CD14-positive monocyte (primary cell): ENCODE measurements at regions not wholly inside any gene's neighbourhood (a gene's known extent, or its start where the extent isn't known, plus 50 kb on each side); places are given as distances from the start of the nearest gene placed in this dataset.

Source experiments
- DNase-seq, 3 donors: peaks; one replicate each; pipeline ENCODE4 v3.0.0-alpha.2; 2011 to 2022
- H2AFZ ChIP-seq: 2 replicates; pipeline ENCODE4 v1.6.0; 2012; ENCODE audit warnings: mild to moderate bottlenecking, low read depth, low read length, inconsistent platforms; ENCODE audit not compliant: insufficient read depth, poor library complexity, severe bottlenecking
- H3K27ac ChIP-seq, 2 donors: 1 replicate in 1 of 2; 2 replicates in 1 of 2; pipeline ENCODE4 v1.5.1; 2012 to 2013; ENCODE audit warnings: low read length in 2 of 2, control low read depth in 1 of 2, inconsistent platforms in 1 of 2, low read depth in 1 of 2, mild to moderate bottlenecking in 1 of 2
- H3K27me3 ChIP-seq, 2 donors: one replicate each; pipeline versions ENCODE4 v1.6.0 to v1.6.1; 2011 to 2013; ENCODE audit warnings: low read length in 2 of 2; ENCODE audit not compliant: control insufficient read depth in 2 of 2, insufficient read depth in 2 of 2
- H3K36me3 ChIP-seq, 2 donors: replicated peaks in 1 of 2; 1 replicate in 1 of 2; 2 replicates in 1 of 2; pipeline versions ENCODE4 v1.5.1 to v1.6.1; 2012 to 2013; ENCODE audit warnings: low read length in 2 of 2, control low read depth in 1 of 2, inconsistent platforms in 1 of 2, mild to moderate bottlenecking in 1 of 2; ENCODE audit not compliant: insufficient read depth in 2 of 2, control insufficient read depth in 1 of 2
- H3K4me1 ChIP-seq, 2 donors: 1 replicate in 1 of 2; 2 replicates in 1 of 2; pipeline versions ENCODE4 v1.5.1 to v1.6.1; 2012 to 2013; ENCODE audit warnings: low read length in 2 of 2, control low read depth in 1 of 2, inconsistent platforms in 1 of 2, mild to moderate bottlenecking in 1 of 2, moderate library complexity in 1 of 2; ENCODE audit not compliant: insufficient read depth in 2 of 2, control insufficient read depth in 1 of 2
- H3K4me2 ChIP-seq: replicated peaks from 2 replicates; pipeline ENCODE3; 2012; ENCODE audit warnings: low read length, moderate library complexity, mild to moderate bottlenecking; ENCODE audit not compliant: poor library complexity, severe bottlenecking; ENCODE audit errors: extremely low read depth
- H3K4me3 ChIP-seq, 3 experiments: fragments of 200-600 bp in 1 of 3; sonication (generic) in 1 of 3; replicated peaks in 1 of 3; 1 replicate in 2 of 3; 2 replicates in 1 of 3; pipeline ENCODE4 v1.5.1; 2011 to 2013; ENCODE audit warnings: low read length in 3 of 3, mild to moderate bottlenecking in 3 of 3, control low read depth in 2 of 3, low read depth in 2 of 3, inconsistent platforms in 1 of 3, moderate library complexity in 1 of 3
- H3K79me2 ChIP-seq: 2 replicates; pipeline ENCODE4 v1.6.0; 2012; ENCODE audit warnings: mild to moderate bottlenecking, control low read depth, inconsistent platforms, low read length, moderate library complexity; ENCODE audit not compliant: insufficient read depth
- H3K9ac ChIP-seq: 2 replicates; pipeline ENCODE4 v1.6.0; 2017; ENCODE audit warnings: low read length, mild to moderate bottlenecking; ENCODE audit not compliant: insufficient read depth, poor library complexity, severe bottlenecking
- H3K9me3 ChIP-seq, 2 donors: replicated peaks in 1 of 2; 1 replicate in 1 of 2; 2 replicates in 1 of 2; pipeline versions ENCODE4 v1.5.1 to v1.6.1; 2012 to 2013; ENCODE audit warnings: low read length in 2 of 2, control low read depth in 1 of 2; ENCODE audit not compliant: control insufficient read depth in 1 of 2, insufficient read depth in 1 of 2
- H4K20me1 ChIP-seq: 2 replicates; pipeline ENCODE4 v1.6.0; 2012; ENCODE audit warnings: mild to moderate bottlenecking, low read length, control low read depth, moderate library complexity; ENCODE audit not compliant: insufficient read depth
- H3K27ac Mint-ChIP-seq, 7 donors: one replicate each; pipeline ENCODE4 v1.8.0; 2020; ENCODE audit warnings: mild to moderate bottlenecking in 7 of 7, mixed read lengths in 7 of 7, moderate library complexity in 6 of 7, inconsistent platforms in 2 of 7
- H3K27me3 Mint-ChIP-seq, 3 donors: one replicate each; pipeline ENCODE4 v1.8.0; 2021 to 2022; ENCODE audit warnings: low read depth in 3 of 3, mild to moderate bottlenecking in 3 of 3, mixed read lengths in 3 of 3, moderate library complexity in 3 of 3, inconsistent platforms in 1 of 3
- H3K36me3 Mint-ChIP-seq, 2 donors: one replicate each; pipeline ENCODE4 v1.8.0; 2020; ENCODE audit warnings: mixed read lengths in 2 of 2, inconsistent platforms in 1 of 2, mild to moderate bottlenecking in 1 of 2
- H3K4me1 Mint-ChIP-seq: one replicate; pipeline ENCODE4 v1.8.0; 2020; ENCODE audit warnings: mild to moderate bottlenecking, mixed read lengths
- H3K4me3 Mint-ChIP-seq, 2 donors: one replicate each; pipeline ENCODE4 v1.8.0; 2020; ENCODE audit warnings: mild to moderate bottlenecking in 2 of 2, mixed read lengths in 2 of 2, moderate library complexity in 1 of 2
- H3K9me3 Mint-ChIP-seq, 7 donors: one replicate each; pipeline ENCODE4 v1.8.0; 2020 to 2022; ENCODE audit warnings: mixed read lengths in 7 of 7, mild to moderate bottlenecking in 6 of 7, moderate library complexity in 6 of 7, inconsistent platforms in 2 of 7
- CTCF ChIP-seq: fragments of 200-600 bp; IDR thresholded peaks from one replicate; pipeline ENCODE4 v1.8.0; 2022; ENCODE audit warnings: antibody characterized with exemption, mild to moderate bottlenecking
- WGBS: methylation state at CpG from one replicate; pipeline ENCODE4 v1.1.5; 2013; ENCODE audit warnings: missing lambda C conversion rate; ENCODE audit not compliant: insufficient coverage; 5-methylcytosine and 5-hydroxymethylcytosine counted together
- intact Hi-C, 2 donors: fragments of 100-400 bp; cut with micrococcal nuclease; formaldehyde crosslinking; loops; one replicate each; pipeline versions ENCODE4 v1.15.0 to v1.15.1; 2023

DNA sequence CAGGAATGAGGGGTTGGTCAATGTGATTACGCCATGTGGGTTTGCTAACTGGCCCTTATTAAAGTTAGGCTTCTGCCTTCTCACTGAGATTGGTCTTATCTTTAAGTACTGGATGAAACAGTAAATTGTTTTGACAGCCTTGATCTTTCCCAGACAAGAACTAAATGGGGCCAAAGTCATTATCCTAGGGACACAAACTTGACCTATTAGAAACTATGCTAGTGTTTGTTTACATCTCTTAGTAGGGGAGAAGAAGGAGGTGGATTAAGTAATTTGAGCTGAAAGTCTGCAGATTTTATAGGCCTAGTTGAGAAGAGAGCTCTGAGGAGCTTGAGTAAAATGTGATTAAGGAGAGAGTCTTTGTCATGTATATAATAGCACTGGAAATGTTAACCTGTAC lies 386.9 kb downstream of the HTR7 start:
- Histone ChIP-seq H2AFZ (no peak overlapping the region), H3K27me3 (no peaks in the 10 kb centered on the region), H3K27ac (no peak overlapping the region), H3K9me3 (no peaks in the 10 kb centered on the region), H3K9ac (no peak overlapping the region), H3K36me3 (no peaks in the 10 kb centered on the region), H3K79me2 (no peaks in the 10 kb centered on the region), H3K4me3 (no peak overlapping the region), H4K20me1 (no peaks in the 10 kb centered on the region), H3K4me1 (no peaks in the 10 kb centered on the region), H3K4me2 (no peak overlapping the region)
- no peak for DNase-seq
- peaks cover 0 to 1% (median 0%) of the 10 kb centered on the region in 3 donors for H3K27me3 Mint-ChIP-seq
- WGBS, result 100% methylated on average over 1 of the region's 1 CpG
- intact Hi-C loops, result no loop called here
- H3K4me3 Mint-ChIP-seq, result no peak overlapping the region
- H3K9me3 Mint-ChIP-seq, result peaks cover 0 to 10% (median 3%) of the 10 kb centered on the region in 7 donors
- H3K36me3 Mint-ChIP-seq, result no peaks in the 10 kb centered on the region
- no peak for TF ChIP-seq CTCF
- H3K27ac Mint-ChIP-seq, result no peak overlapping the region
- H3K4me1 Mint-ChIP-seq, result no peaks in the 10 kb centered on the region

- Histone ChIP-seq H2AFZ (no peak overlapping the region), H3K9ac (no peak overlapping the region), H3K79me2 (no peaks in the 10 kb centered on the region), H3K4me2 (no peak overlapping the region), H3K4me3 (no peak overlapping the region), H3K27me3 (no peaks in the 10 kb centered on the region), H3K36me3 (no peaks in the 10 kb centered on the region), H3K4me1 (no peaks in the 10 kb centered on the region), H3K9me3 (peaks cover 0 to 9% of the 10 kb centered on the region in 2 donors), H4K20me1 (no peaks in the 10 kb centered on the region), H3K27ac (no peak overlapping the region)
- H3K27ac Mint-ChIP-seq, result no peak overlapping the region
- TF ChIP-seq CTCF, result no peak
- no peaks in the 10 kb centered on the region for H3K4me1 Mint-ChIP-seq
- H3K4me3 Mint-ChIP-seq, result no peak overlapping the region
- intact Hi-C loops, result no loop called here
- no peaks in the 10 kb centered on the region for H3K36me3 Mint-ChIP-seq
- no peak for DNase-seq
- no peaks in the 10 kb centered on the region for H3K27me3 Mint-ChIP-seq
- peaks cover 0 to 10% (median 2%) of the 10 kb centered on the region in 7 donors for H3K9me3 Mint-ChIP-seq
These were observed 377.4 kb downstream of the HTR7 start for GRCh38 chr10:90480466-90480865.
